ENCODE measurements at regions not wholly inside any gene's neighbourhood (a gene's known extent, or its start where the extent isn't known, plus 50 kb on each side); places are given as distances from the start of the nearest gene placed in this dataset.
A peak's percentile ranks its signal among the peaks of the same experiment; 100 is the strongest.

- DNase-seq = no peak
These were observed 329.8 kb downstream of the ATP23 start for GRCh38 chr12:58270966-58271705.

GRCh38 chr12:58272461-58272860 is 331.1 kb downstream of the ATP23 start:
- DNase-seq = no peak

- DNase-seq = no peak
These were observed 335.9 kb downstream of the ATP23 start for GRCh38 chr12:58277231-58277630.

GRCh38 chr12:58283553-58283952 is 342.2 kb downstream of the ATP23 start:
- no peak for DNase-seq

GRCh38 chr12:58285551-58285950 is 344.2 kb downstream of the ATP23 start:
- DNase-seq = peak; percentile 29

- no peak for DNase-seq
These were observed 345.0 kb downstream of the ATP23 start for GRCh38 chr12:58286353-58286752.

GRCh38 chr12:58288190-58288589 is 346.8 kb downstream of the ATP23 start:
- peak; percentile 85 for DNase-seq

GRCh38 chr12:58291106-58291505 is 349.7 kb downstream of the ATP23 start:
- no peak for DNase-seq

GRCh38 chr12:58293308-58293982 is 352.1 kb downstream of the ATP23 start:
- no peak for DNase-seq

GRCh38 chr12:58295268-58295667 is 353.9 kb downstream of the ATP23 start:
- DNase-seq = no peak

- no peak for DNase-seq
These were observed 355.5 kb downstream of the ATP23 start for GRCh38 chr12:58296863-58297262.

- no peak for DNase-seq
These were observed 357.4 kb downstream of the ATP23 start for GRCh38 chr12:58298803-58299202.

GRCh38 chr12:58299371-58299770 is 358.0 kb downstream of the ATP23 start:
- DNase-seq = no peak

- no peak for DNase-seq
These were observed 359.8 kb downstream of the ATP23 start for GRCh38 chr12:58301038-58301729.

GRCh38 chr12:58301730-58302122 is 360.4 kb downstream of the ATP23 start:
- DNase-seq = no peak

- no peak for DNase-seq
These were observed 361.2 kb downstream of the ATP23 start for GRCh38 chr12:58302487-58303011.

GRCh38 chr12:58306266-58307000 is 365.1 kb downstream of the ATP23 start:
- DNase-seq = no peak

GRCh38 chr12:58309806-58310205 is 368.4 kb downstream of the ATP23 start:
- no peak for DNase-seq

- no peak for DNase-seq
These were observed 369.0 kb downstream of the ATP23 start for GRCh38 chr12:58310368-58310767.

- DNase-seq = no peak
These were observed 369.6 kb downstream of the ATP23 start for GRCh38 chr12:58310809-58311622.

- DNase-seq = no peak
These were observed 371.9 kb downstream of the ATP23 start for GRCh38 chr12:58313091-58313855.
